Activated CD4-positive, alpha-beta T cell treated with anti-CD3 and anti-CD28 coated beads for 48 hours (primary cell): ENCODE measurements at regions not wholly inside any gene's neighbourhood (a gene's known extent, or its start where the extent isn't known, plus 50 kb on each side); places are given as distances from the start of the nearest gene placed in this dataset.
A peak's percentile ranks its signal among the peaks of the same experiment; 100 is the strongest.
"Not testable (repeated sequence)": the region's sequence is repeated elsewhere in the genome, so short reads cannot be mapped to it uniquely, and the experiment has no call there.

Experiments used
- DNase-seq: peaks from one replicate; pipeline ENCODE4 v3.0.0-alpha.2; 2020

DNA sequence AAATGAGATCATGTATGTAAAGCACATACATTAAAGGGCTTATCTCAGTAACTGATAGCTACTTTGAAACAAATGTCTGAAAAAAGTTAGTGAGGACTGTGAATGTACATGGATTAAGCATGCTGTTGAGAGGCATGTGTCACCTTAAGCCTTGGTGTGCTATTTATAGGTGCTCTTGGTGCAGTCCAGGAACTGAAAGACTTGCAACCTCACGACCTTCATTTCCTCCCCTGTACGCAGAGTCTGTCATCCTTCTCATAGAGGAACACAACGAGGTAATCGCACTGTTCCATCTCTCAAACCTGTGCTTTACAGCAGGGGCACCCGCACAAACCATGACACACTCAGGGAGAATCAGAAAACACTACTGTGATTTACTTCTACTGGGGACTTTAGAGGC, 65.6 kb downstream of the UFM1 start:
- peak; percentile 6 for DNase-seq

- DNase-seq: no peak
Measured at GRCh38 chr13:38417241-38417640, 67.6 kb downstream of the UFM1 start.

DNA sequence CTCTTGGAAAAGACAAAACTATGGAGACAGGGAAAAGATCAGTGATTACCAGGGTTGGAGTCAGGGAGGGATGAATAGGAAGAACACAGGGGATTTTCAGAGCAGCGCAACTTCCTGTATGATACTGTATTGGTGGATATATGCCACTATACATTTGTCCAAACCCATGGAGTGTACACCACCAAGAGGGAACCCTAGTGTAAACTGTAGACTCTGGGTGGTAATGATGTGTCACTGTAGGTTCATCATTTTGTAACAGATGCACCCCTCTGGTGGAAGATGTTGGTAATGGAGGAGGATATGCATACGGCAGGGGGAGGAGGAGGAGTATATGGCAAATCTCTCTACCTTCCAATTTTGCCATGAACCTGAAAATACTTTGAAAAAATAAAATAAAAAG, 68.1 kb downstream of the UFM1 start:
- peak; percentile 4 for DNase-seq

DNA sequence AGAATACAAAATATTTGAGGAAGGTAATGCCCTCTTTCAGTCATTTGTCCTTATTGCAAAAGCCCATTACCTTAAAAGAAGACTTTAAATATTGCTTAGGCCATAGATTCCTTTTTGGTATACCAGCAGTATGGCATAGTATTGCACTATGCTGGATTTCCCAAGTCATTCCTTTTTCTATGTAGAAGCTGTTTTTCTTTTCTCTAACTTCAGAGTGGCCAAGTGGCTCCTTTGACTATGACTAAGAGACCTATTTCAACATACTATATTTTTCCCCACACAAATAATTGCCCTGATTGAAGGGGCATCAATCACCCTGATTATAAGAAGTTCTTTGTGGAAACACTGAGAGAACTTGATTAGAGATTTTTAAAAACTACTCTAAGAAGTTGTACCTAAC, 68.6 kb downstream of the UFM1 start:
- DNase-seq: no peak

DNA sequence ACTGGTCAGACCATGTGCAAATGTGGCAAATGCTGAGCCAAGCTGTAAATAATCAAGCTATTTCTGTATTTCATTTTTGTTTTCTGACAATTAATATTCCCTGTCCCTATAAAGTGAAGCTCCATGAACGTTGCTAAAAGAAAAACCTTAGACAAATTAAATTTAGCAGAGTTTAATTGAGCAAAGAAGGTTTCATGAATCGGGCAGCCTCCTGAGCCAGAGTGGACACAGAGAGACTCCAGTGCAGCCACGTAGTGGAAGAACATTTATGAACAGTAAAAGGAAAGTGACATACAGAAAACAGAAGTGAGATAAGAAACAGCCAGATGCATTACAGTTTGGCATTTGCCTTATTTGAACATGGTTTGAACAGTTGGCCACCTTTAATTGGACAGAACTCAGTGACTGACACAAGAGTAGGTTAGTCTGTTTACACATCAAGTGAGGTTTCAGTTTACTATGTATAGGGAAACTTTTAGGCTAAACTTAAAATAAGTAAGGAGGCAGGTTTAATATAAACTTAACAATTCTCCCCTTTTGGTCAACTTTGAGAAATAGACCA, 69.7 kb downstream of the UFM1 start:
- no peak for DNase-seq

GRCh38 chr13:38421590-38422560, 72.2 kb downstream of the UFM1 start:
- DNase-seq: no peak

DNA sequence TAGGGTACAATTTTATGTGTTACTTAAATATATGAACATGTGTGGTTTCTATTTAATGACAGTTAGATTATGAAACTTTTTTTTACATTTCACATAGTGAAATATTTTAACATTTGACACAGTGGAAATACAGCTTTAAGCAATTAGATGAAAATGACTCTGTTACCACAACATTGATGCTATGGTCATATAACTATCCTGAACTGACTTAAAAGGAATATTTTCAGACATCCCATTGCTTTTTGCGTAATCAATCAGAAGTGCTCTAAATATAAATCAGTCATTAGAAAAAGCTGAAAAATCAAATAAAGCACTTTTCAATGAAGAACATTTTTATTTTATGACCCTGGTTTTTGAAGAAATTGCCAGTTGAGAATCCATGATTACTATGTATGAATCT, 80.3 kb downstream of the UFM1 start:
- no peak for DNase-seq

- DNase-seq: no peak
Measured at GRCh38 chr13:38430796-38431195, 81.1 kb downstream of the UFM1 start.

DNA sequence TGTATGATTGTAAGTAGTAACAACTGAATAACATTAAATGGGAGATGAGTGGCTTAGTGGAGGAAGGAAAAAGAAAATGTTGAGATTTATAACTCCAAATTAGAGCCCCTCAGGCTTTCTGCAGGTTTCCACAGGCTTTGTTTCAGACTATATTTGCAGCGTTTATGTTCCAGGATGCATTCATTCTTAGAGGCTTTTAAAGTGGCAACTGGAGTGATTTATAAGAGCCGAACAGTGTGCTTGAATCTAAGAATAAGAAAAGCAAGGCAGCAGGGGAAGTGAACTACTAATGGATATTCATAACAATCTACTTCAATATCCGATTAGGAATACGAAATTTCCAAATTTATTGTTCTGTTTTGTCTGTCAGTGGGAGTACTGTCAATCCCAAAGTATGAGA, 91.0 kb downstream of the UFM1 start:
- DNase-seq: no peak

DNA sequence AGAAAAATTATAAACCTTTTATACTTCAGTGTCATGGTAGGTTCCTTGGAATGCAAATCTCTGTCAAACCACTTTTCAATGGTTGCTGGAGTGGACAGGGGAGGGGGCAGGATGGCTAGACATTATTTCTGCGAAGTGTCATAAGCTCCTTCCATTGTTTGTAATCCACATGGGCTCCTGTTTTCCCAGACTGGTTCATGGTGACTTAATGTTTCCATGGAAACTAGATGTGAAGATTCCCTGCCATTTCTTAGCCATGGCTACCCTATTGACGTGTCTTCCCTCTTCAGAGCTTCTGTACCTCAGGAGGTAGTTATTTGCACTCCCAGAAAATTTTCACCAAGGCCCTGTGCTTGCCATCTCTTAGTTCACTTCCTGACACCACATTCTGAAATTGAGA, 95.3 kb downstream of the UFM1 start:
- no peak for DNase-seq

DNA sequence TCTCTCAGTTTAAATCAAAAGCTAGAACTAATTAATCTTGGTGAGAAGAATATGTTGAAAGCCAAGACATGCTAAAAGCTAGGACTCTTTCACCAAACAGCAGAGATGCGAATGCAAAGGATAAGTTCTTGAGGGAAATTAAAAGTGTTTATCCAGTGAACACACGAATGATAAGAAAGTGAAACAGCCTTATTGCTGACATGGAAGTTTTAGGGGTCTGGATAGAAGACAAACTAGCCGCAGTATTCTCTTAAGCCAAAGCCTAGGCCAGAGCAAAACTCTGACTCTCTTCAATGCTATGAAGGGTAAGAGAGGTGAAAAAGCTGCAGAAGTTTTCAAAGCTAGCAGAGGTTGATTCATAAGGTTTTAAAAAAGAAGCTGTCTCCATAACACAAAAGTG, 103.0 kb downstream of the UFM1 start:
- no peak for DNase-seq

- DNase-seq: no peak
Measured at GRCh38 chr13:38462605-38463004, 113.0 kb downstream of the UFM1 start.

DNA sequence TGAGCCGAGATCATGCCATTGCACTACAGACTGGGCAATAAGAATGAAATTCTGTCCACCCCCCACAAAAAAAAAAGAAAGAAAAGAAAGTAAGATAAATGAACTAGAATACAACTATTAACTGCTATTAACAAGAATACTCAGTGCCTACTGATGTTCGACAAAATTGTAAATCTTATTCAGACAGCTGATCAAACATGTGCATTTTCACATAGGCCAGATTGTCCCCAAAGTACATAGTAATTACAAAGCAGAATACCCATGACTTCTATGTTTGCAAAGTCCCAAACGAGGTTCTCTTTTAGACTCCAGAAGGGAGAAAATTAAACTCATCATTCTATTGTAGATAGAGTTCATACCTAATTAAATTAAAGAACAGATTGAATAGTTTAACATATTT, 113.4 kb downstream of the UFM1 start:
- no peak for DNase-seq

GRCh38 chr13:38472411-38472810, 122.8 kb downstream of the UFM1 start:
- not testable (repeated sequence) for DNase-seq

DNA sequence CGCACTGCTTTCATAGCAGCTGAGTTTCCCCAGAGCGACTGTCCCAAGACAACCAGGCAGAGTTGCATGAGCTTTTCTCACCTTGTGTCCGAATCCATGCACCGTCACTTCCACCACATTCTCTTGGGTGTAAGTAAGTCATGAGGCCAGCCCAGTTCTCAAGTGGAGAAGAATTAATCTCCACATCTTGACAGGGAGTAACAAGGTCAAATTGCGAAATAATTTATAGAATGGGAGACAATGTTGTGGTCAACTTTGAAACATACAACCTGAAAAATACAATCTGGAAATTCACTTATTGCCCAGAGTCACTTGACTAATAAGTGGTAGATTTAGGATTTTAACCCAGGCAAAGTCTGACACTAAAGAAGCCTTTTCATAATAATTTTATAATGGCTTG, 123.7 kb downstream of the UFM1 start:
- no peak for DNase-seq

DNA sequence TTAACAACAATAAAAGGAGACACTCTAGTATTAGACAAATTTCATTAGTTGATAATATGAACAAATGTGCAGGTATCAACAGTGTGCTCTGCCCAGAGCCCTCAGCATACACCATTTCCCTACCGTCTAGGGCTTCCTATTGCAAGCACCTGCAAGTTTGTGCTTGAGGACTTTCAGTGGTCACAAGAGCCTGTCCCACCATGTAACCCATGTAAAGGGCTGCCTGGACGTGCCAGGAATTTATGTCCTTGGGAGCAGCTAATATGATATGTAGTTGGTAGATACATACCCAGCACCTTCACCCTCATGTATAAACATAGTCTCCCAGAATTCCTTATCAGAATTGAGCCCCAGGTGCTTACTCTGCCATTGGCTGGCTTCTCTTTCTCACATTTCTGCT, 128.0 kb downstream of the UFM1 start:
- DNase-seq: no peak

DNA sequence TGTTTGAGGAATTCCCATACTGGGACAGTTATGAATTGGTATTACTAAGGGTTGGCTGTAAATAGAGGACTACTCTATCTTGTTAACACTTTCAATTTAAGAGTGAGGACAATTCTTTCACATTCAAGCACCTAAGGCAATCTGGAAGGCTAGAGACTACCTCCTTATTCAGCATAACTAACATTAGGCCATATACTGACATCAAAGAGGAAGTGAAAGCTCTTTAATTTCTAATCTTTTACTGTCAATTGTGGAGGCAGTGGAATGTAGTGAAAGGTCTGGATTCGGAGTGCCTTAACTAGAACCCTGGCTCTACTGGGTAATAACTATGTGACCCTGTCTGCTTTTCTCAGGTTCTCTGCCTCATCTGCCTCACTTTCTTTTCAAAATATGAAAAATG, 134.0 kb downstream of the UFM1 start:
- DNase-seq: no peak

- DNase-seq: no peak
Measured at GRCh38 chr13:38490657-38491056, 141.0 kb downstream of the UFM1 start.

DNA sequence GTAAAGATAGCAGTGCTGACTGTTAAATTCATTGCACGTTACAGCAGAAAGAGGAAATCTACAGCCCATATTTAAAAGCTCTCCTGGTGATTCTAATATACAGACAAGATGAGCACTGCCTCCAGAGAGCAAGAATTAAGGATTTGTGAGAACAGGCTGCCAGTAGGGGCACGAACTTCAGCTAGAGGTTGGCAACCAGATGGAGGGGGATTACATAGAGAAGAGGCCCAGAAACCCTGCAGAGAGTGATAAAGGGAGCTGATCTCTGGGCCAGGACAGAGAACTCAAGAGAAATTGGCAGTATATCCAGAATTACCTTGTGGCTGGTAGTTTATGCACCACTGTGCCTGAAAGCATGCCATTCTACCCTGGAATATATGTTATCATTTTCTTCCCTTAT, 144.8 kb downstream of the UFM1 start:
- DNase-seq: no peak

GRCh38 chr13:38496917-38497316, 147.3 kb downstream of the UFM1 start:
- DNase-seq: no peak

- DNase-seq: no peak
Measured at GRCh38 chr13:38498271-38498670, 148.6 kb downstream of the UFM1 start.

GRCh38 chr13:38514575-38514974, 164.9 kb downstream of the UFM1 start:
- no peak for DNase-seq

DNA sequence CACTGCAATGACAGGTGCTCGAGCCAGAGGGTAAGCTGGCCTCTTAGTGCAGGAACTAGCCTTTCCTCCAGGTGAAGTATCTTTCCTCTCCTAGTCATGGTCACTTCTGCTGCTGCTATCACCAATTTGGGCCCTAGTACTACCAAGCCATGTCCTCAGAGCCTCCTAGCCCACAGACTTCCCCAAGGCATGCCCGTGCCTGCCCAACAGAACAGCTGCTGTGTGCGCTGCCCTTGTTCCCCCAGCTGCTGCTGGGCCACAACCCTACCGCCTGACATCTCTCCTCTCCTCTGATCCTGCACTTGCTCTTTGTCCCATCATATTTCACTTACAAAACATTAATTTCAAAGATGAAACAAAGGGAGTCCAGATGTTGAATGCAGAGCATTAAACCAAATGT, 168.5 kb upstream of the FREM2 start:
- no peak for DNase-seq

DNA sequence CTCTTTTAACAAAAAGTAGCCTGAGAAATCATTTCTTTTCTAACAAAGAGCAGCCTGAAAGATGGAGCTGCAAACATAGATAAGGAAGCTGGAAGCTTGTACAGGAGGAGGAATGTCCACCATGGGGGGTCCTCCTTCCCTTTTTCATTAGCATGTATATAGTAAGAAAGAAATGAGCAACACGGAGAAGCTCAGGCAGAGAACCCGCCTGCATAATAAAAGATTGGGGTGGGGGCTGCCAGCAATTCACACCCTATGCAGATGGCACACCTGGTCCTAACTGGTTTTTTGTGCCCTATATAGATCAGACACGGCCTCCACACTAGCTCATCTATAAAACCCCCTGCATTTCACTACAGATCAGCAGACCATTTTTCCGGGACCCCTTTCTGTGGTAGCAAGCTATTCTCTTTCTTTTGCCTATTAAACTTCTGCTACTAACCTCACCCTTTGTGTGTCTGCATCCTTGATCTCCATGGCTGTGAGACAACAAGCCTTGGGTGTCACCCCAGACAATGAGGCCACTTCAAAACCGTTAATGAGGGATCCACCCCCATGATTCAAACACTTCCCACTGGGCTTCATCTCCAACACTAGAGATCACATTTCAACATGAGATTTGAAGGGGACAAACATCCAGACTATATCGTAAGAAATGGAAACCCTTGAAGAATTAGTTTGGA, 167.5 kb upstream of the FREM2 start:
- no peak for DNase-seq
